H9 (cell line): ENCODE measurements at regions not wholly inside any gene's neighbourhood (a gene's known extent, or its start where the extent isn't known, plus 50 kb on each side); places are given as distances from the start of the nearest gene placed in this dataset.

Source experiments
- DNase-seq: peaks from one replicate; pipeline ENCODE4 v3.0.0-alpha.2; 2017
- H2AFZ ChIP-seq: one replicate; pipeline ENCODE4 v1.6.1; 2013; ENCODE audit warnings: mild to moderate bottlenecking, low read length, control low read depth, moderate library complexity
- H2AK5ac ChIP-seq: 2 replicates; pipeline ENCODE4 v1.6.1; 2013; ENCODE audit warnings: low read length, control low read depth, mixed read lengths; ENCODE audit not compliant: insufficient read length
- H2BK120ac ChIP-seq: one replicate; pipeline ENCODE4 v1.6.1; 2013; ENCODE audit warnings: low read depth, mild to moderate bottlenecking, low read length, control low read depth, inconsistent platforms; ENCODE audit not compliant: poor library complexity, severe bottlenecking
- H2BK12ac ChIP-seq: 2 replicates; pipeline ENCODE4 v1.6.1; 2013; ENCODE audit warnings: low read length, control low read depth, mixed read lengths, low read depth; ENCODE audit not compliant: insufficient read length
- H2BK15ac ChIP-seq: 2 replicates; pipeline ENCODE4 v1.6.1; 2013; ENCODE audit warnings: low read depth, low read length, control low read depth
- H2BK20ac ChIP-seq: one replicate; pipeline ENCODE4 v1.6.1; 2013; ENCODE audit warnings: low read depth, mild to moderate bottlenecking, low read length, control low read depth, inconsistent platforms; ENCODE audit not compliant: poor library complexity, severe bottlenecking
- H2BK5ac ChIP-seq: 2 replicates; pipeline ENCODE4 v1.6.1; 2013; ENCODE audit warnings: low read length, control low read depth, mixed read lengths; ENCODE audit not compliant: insufficient read length
- H3K14ac ChIP-seq: 2 replicates; pipeline ENCODE4 v1.6.1; 2013; ENCODE audit warnings: low read length, control low read depth; ENCODE audit not compliant: insufficient read depth
- H3K18ac ChIP-seq: 2 replicates; pipeline ENCODE4 v1.6.1; 2013; ENCODE audit warnings: low read depth, mild to moderate bottlenecking, mixed read lengths, low read length, control low read depth; ENCODE audit not compliant: insufficient read length
- H3K23ac ChIP-seq: 2 replicates; pipeline ENCODE4 v1.6.1; 2013; ENCODE audit warnings: low read length, control low read depth, mixed read lengths, low read depth; ENCODE audit not compliant: insufficient read length
- H3K23me2 ChIP-seq: 2 replicates; pipeline ENCODE4 v1.6.1; 2013; ENCODE audit warnings: low read depth, mild to moderate bottlenecking, mixed read lengths, low read length, control low read depth; ENCODE audit not compliant: insufficient read length, poor library complexity, severe bottlenecking
- H3K27ac ChIP-seq: 2 replicates; pipeline ENCODE4 v1.5.1; 2013; ENCODE audit warnings: low read length, control low read depth, mixed read lengths, low read depth; ENCODE audit not compliant: insufficient read length
- H3K27me3 ChIP-seq: 2 replicates; pipeline ENCODE4 v1.6.1; 2013; ENCODE audit warnings: low read length, control low read depth, inconsistent platforms; ENCODE audit not compliant: insufficient read depth
- H3K4ac ChIP-seq: 2 replicates; pipeline ENCODE4 v1.6.1; 2013; ENCODE audit warnings: low read depth, mild to moderate bottlenecking, control low read depth, inconsistent platforms, low read length, moderate library complexity
- H3K4me1 ChIP-seq: 2 replicates; pipeline ENCODE4 v1.6.1; 2013; ENCODE audit warnings: low read length, control low read depth, inconsistent platforms; ENCODE audit not compliant: insufficient read depth
- H3K4me2 ChIP-seq: 2 replicates; pipeline ENCODE4 v1.6.1; 2013; ENCODE audit warnings: low read length, control low read depth, mixed read lengths; ENCODE audit not compliant: insufficient read length, insufficient read depth
- H3K56ac ChIP-seq: 2 replicates; pipeline ENCODE4 v1.6.1; 2013; ENCODE audit warnings: low read depth, mild to moderate bottlenecking, mixed read lengths, low read length, control low read depth; ENCODE audit not compliant: insufficient read length
- H3K79me1 ChIP-seq: 2 replicates; pipeline ENCODE4 v1.6.1; 2013; ENCODE audit warnings: low read depth, mild to moderate bottlenecking, moderate library complexity, low read length, control low read depth, inconsistent platforms; ENCODE audit not compliant: insufficient read depth, poor library complexity, severe bottlenecking
- H3K79me2 ChIP-seq: 2 replicates; pipeline ENCODE4 v1.6.1; 2013; ENCODE audit warnings: low read length, control low read depth, inconsistent platforms; ENCODE audit not compliant: insufficient read depth
- H3K9ac ChIP-seq: 2 replicates; pipeline ENCODE4 v1.6.1; 2013; ENCODE audit warnings: low read length, control low read depth, mixed read lengths; ENCODE audit not compliant: insufficient read length; ENCODE audit errors: extremely low read depth
- H3K9me3 ChIP-seq: one replicate; pipeline ENCODE4 v1.6.1; 2013; ENCODE audit warnings: low read depth, low read length, inconsistent platforms; ENCODE audit not compliant: control insufficient read depth
- H3T11ph ChIP-seq: one replicate; pipeline ENCODE4 v1.6.1; 2013; ENCODE audit warnings: mild to moderate bottlenecking, low read length, control low read depth, inconsistent platforms
- H4K20me1 ChIP-seq: one replicate; pipeline ENCODE4 v1.6.1; 2013; ENCODE audit not compliant: control insufficient read depth, insufficient read length, insufficient read depth
- H4K5ac ChIP-seq: 2 replicates; pipeline ENCODE4 v1.6.1; 2013; ENCODE audit warnings: low read depth, mild to moderate bottlenecking, mixed read lengths, low read length, control low read depth; ENCODE audit not compliant: insufficient read length
- H4K8ac ChIP-seq: replicated peaks from 2 replicates; pipeline ENCODE4 v1.6.1; 2013; ENCODE audit warnings: low read length, control low read depth, mixed read lengths, low read depth; ENCODE audit not compliant: insufficient read length
- H4K91ac ChIP-seq: 2 replicates; pipeline ENCODE4 v1.6.1; 2013; ENCODE audit warnings: low read depth, mild to moderate bottlenecking, moderate library complexity, mixed read lengths, low read length, control low read depth; ENCODE audit not compliant: insufficient read length
- H3K27ac Mint-ChIP-seq, 3 experiments: 2 replicates in 2 of 3; 3 replicates in 1 of 3; pipeline ENCODE4 v1.8.0; 2020 to 2021; ENCODE audit warnings: mixed read lengths in 3 of 3, mild to moderate bottlenecking in 1 of 3, moderate library complexity in 1 of 3
- H3K27me3 Mint-ChIP-seq: 2 replicates; pipeline ENCODE4 v1.8.0; 2021; ENCODE audit warnings: low read depth, mild to moderate bottlenecking, moderate library complexity, mixed read lengths
- H3K36me3 Mint-ChIP-seq, 3 experiments: 2 replicates in 2 of 3; 3 replicates in 1 of 3; pipeline ENCODE4 v1.8.0; 2020 to 2021; ENCODE audit warnings: low read depth in 3 of 3, mixed read lengths in 3 of 3; ENCODE audit not compliant: insufficient read depth in 1 of 3
- H3K4me1 Mint-ChIP-seq, 2 experiments: 2 replicates each; pipeline ENCODE4 v1.8.0; 2020; ENCODE audit warnings: mixed read lengths in 2 of 2
- H3K4me3 Mint-ChIP-seq, 2 experiments: 2 replicates in 1 of 2; 3 replicates in 1 of 2; pipeline ENCODE4 v1.8.0; 2020 to 2021; ENCODE audit warnings: mild to moderate bottlenecking in 2 of 2, mixed read lengths in 2 of 2, moderate library complexity in 1 of 2
- H3K9me3 Mint-ChIP-seq, 2 experiments: 2 replicates in 1 of 2; 3 replicates in 1 of 2; pipeline ENCODE4 v1.8.0; 2020; ENCODE audit warnings: mild to moderate bottlenecking in 2 of 2, mixed read lengths in 2 of 2, moderate library complexity in 1 of 2
- CTCF ChIP-seq: fragments of 200-600 bp; sonication (generic); conservative IDR thresholded peaks from 3 replicates; pipeline ENCODE4 v1.8.0; 2021; ENCODE audit warnings: antibody characterized with exemption, mild to moderate bottlenecking
- WGBS: extraction: QIAGEN DNeasy Blood & Tissue Kit; methylation state at CpG from one replicate; pipeline ENCODE4 v1.1.7; 2013; ENCODE audit warnings: missing lambda C conversion rate, low lambda C conversion rate, mixed read lengths; ENCODE audit not compliant: insufficient read length; ENCODE audit errors: extremely low coverage; 5-methylcytosine and 5-hydroxymethylcytosine counted together

GRCh38 chr1:213370523-213370922 is 319.5 kb downstream of the RPS6KC1 start:
- H2BK12ac ChIP-seq = no peak overlapping the region
- Mint-ChIP-seq H3K27ac (no peak overlapping the region), H3K27me3 (no peaks in the 10 kb centered on the region), H3K4me1 (peaks cover 19 to 24% of the 10 kb centered on the region in 2 experiments), H3K4me3 (no peak overlapping the region), H3K36me3 (no peaks in the 10 kb centered on the region), H3K9me3 (no peaks in the 10 kb centered on the region)
- H3K9ac ChIP-seq = no peak overlapping the region
- H4K20me1 ChIP-seq = no peaks in the 10 kb centered on the region
- no peak overlapping the region for H2AFZ ChIP-seq
- H3K4me1 ChIP-seq = peaks cover 2% of the 10 kb centered on the region; the same call in 1 of the 2 replicates
- DNase-seq = no peak
- no peak overlapping the region for H2AK5ac ChIP-seq
- H4K91ac ChIP-seq = no peak overlapping the region
- H3K18ac ChIP-seq = no peak overlapping the region
- no peak for TF ChIP-seq CTCF
- H4K8ac ChIP-seq = no peak overlapping the region
- no peaks in the 10 kb centered on the region for H3K79me2 ChIP-seq
- H3K79me1 ChIP-seq = no peaks in the 10 kb centered on the region
- no peaks in the 10 kb centered on the region for H3K27me3 ChIP-seq
- H3K23me2 ChIP-seq = no peaks in the 10 kb centered on the region
- no CpG with 5 or more reads among the region's 5 CpGs for WGBS
- no peak overlapping the region for H3K23ac ChIP-seq
- H3K9me3 ChIP-seq = no peaks in the 10 kb centered on the region
- no peak overlapping the region for H2BK120ac ChIP-seq
- no peak overlapping the region for H2BK20ac ChIP-seq
- no peak overlapping the region for H3T11ph ChIP-seq
- no peak overlapping the region for H3K4ac ChIP-seq
- no peak overlapping the region for H2BK5ac ChIP-seq
- no peak overlapping the region for H2BK15ac ChIP-seq
- no peak overlapping the region for H3K27ac ChIP-seq
- no peak overlapping the region for H3K4me2 ChIP-seq
- no peak overlapping the region for H3K56ac ChIP-seq
- H4K5ac ChIP-seq = no peak overlapping the region
- no peak overlapping the region for H3K14ac ChIP-seq
